Ramos (cell line): ENCODE measurements at regions not wholly inside any gene's neighbourhood (a gene's known extent, or its start where the extent isn't known, plus 50 kb on each side); places are given as distances from the start of the nearest gene placed in this dataset.
"Not testable (repeated sequence)": the region's sequence is repeated elsewhere in the genome, so short reads cannot be mapped to it uniquely, and the experiment has no call there.

Experiments used
- in situ Hi-C: fragments of 300-500 bp; cut with MboI; formaldehyde crosslinking; loops from one replicate; pipeline ENCODE4 v1.14.3; 2022; ENCODE audit warnings: low sequenced_read_pairs; ENCODE audit not compliant: unreplicated experiment

DNA sequence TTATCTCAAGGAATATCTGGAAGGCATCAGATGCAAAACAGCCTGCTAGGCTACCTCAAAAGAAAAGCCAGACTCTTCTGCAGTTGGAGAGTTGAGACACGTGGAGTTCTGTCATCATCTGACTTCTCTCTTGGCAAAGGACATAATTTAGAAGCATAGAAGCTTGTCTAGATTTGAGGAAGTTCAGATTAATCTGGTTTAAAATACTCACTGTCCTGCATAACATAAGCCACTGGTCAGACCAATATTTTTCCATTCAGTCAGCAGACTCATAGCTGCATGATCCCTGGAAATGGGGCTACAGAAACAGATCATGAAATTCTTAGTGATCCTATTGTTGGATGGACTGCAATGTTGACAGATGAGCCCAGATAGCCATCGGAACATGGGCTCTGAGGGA lies 349.0 kb downstream of the TXNL1 start:
- in situ Hi-C loops = no loop called here

DNA sequence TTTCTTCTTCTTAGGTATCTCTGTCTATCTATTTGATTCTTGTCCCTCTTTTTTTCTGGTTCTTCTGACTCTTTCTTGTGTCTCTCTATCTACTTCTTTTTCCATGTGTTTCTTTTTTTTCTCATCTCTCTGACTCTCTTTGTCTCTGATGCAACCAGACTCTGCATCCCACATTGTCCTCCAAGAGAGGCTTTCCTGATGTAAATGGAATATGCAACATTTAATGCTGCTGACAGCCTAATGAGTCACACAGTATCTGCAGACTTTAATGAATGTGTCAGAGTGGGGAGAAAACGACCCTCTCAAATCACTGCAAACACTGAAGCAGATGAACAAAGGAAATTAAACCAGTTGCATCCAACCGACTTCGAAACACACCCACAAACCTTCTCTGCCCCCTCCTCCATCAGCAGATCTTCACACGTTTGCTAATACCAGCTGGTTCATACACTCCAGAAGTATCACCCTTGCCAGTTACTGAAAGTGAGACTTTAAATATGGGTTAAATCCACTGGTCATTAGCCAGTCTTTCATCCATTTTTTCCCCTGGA lies 351.5 kb downstream of the TXNL1 start:
- in situ Hi-C loops = no loop called here

DNA sequence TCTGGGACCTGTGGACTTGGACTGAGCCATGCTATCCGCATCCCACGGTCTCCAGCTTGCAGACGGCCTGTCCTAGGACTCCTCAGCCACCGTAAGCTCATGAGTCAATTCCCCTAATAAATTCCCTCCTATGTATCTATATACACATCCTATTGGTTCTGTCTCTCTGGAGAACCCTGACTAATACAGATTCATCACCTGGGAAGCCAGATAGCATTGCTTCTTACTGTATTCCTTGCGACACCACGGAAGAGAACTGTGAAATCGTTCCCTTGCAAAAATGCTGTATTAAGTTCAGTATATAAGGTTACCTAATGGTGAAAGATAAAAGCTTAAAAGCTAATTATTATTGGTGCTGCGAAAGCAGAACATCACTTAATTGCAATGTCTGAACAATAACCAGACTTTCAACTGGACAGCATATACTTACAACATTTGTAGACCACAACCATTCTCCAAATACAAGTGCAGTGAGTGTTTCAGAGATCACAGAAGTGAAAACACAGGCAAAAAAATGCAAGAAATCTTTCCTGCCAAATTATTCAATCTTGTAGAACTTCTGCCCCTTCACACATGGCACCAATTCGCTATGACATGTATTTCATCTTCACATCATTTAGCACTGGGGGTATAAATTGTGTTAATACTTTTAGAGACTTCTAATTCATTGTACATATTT lies 352.9 kb downstream of the TXNL1 start:
- in situ Hi-C loops = no loop called here

DNA sequence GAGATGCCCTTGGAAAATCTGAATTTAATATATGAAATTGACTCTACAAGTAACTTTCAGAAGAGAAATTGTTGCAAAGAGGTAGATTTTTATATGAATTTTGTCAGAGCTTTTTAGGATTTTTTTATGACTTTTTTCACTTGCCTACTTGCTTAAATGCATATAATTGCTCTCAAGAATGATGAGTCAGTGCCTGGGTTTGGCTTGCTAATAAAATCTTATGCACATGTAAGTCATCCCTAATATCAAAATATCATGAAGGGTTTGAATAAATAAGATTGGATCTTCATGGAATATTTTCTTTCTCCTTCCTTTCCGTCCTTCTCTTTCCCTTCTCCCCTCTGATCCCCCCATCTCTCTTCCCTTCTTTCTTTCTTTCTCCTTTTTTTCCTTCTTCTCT lies 354.1 kb downstream of the TXNL1 start:
- in situ Hi-C loops = no loop called here

DNA sequence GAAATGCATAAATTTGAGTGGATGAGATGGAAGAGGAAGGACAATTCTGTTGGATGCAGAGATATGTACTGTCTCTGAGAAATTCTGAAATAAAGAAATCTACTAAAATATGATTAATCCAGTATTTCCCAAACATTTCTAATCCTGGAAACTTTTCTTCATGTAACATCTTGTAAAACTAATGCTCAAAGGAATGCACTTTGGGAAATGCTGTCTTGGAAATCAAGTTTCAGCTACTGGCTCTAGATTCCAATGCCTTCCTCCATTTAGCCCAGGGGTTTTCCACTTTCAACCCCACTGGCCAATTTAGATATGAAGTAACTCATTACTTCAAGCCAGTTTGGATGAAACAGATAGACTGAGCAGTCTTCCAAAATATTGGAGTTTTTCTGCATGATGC lies 355.1 kb downstream of the TXNL1 start:
- in situ Hi-C loops = no loop called here

DNA sequence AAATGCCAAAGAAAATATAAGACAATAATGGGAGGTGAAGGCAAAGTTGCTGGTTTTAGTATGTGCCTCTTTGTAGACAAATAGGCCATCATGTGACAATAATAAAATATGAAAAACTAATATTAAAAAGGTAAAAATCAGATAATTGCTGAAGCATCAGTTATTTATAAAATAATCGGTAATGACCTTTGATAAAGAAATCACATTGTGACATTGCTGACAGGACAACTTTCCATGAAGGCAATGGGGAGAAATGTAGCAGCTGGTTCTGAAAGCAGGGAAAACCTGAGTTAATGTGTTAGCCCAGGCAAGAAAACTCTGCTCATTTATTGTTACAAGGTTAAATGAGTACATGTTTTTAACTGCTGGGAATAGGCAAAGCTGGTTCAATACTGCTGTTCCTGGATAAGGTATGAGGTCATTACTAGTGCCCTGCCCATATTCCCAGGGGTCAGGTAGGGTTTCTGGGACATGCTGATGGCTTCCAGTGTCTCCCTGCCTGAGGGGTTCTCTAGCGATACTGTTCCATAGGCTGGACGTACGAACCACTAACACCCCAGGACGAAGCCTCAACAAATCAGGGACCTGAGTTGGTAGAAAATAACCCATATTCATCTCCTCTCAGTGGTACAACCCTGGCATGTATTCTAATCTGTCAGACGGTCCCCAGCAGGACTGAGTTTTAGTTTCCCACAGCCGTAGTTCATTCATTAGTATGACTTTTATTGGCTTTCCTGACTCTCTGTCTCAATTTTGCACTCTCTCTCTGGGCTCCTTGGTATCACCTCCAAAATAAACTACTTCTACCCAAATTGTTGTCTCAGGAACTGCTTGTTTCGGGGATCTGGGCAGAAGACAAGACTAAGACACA lies 355.9 kb downstream of the TXNL1 start:
- in situ Hi-C loops = no loop called here

DNA sequence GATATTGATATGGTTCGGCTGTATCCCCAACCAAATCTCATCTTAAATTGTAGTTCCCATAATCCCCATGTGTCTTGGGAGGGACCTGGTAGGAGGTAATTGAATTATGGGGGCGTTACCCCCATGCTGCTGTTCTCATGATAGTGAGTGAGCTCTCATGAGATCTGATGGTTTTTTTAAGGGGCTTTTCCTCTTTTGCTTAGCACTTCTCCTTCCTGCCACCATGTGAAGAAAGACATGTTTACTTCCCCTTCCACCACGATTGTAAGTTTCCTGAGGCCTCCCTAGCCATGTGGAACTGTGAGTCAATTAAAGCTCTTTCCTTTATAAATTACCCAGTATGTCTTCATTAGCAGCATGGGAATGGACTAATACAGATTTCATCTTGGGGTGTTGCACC lies 358.6 kb downstream of the TXNL1 start:
- in situ Hi-C loops = not testable (repeated sequence)

DNA sequence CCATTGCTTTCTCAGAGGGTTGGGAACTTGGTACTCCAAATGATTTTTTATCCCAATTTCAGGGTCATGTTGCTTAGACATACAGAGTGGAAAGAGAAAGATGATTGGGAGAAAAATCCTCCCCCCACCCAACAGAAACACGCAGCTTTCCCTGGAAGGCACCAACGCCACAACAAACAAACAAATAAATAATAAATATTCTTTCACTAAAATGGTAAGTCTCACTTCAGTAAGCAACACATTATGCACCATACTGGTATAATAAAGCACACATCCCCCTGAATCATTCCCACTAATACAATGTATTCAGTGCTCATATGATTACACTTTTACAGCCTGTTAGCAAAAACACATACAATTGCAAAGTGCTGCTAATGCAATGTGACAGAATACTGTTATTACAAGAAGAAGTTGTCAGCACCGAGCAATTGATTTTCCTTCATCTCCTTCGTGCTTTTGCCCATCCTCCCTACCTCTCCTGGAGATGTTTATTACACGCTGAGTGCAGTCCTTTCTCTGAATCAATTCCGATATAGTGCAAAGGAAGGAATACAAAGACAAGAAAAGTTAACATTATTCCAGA lies 359.9 kb downstream of the TXNL1 start:
- in situ Hi-C loops = no loop called here

DNA sequence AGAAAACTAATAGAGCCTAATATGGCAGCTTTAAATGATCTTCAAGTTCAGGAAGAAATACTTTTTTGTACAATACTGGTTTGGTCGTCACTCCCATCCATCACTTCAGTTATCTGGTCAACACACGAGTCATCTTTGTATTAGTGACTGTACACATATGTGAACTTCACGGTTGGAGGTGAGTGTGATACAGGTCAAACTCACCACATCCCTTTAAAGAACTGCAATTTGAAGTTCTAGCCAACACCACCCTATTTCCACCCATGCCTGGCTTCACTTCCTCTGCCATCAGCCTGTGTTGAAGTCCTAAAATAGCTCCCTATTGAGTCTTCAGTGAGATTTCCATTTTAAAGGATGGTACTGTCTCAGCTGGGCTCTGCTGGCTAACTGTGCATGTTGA lies 361.9 kb downstream of the TXNL1 start:
- in situ Hi-C loops = no loop called here

DNA sequence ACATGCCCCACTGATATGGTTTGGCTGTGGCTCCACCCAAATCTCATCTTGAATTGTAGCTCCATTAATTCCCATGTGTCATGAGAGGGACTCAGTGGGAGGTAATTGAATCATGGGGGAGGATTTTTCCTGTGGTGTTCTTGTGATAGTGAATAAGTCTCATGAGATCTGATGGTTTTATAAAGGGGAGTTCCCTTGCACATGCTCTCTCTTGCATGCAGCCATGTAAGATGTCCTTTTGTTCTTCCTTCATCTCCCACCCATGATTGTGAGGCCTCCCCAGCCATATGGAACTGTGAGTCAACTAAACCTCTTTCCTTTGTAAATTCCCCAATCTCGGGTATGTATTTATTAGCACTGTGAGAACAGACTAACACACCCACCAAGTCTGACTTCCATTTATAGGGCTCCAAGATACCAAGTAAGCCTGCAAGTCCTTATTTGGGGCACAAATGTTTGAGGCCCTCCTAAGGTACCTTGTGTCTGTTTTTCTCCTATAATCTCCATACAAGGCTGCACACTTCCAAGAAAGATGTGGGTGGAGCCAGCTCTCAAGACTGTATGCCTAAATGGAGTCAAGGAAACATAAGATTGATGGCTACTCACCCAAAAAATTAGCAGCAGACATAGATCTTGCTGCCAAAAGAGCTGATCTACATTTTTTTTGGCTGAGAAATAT lies 364.7 kb downstream of the TXNL1 start:
- in situ Hi-C loops = no loop called here

DNA sequence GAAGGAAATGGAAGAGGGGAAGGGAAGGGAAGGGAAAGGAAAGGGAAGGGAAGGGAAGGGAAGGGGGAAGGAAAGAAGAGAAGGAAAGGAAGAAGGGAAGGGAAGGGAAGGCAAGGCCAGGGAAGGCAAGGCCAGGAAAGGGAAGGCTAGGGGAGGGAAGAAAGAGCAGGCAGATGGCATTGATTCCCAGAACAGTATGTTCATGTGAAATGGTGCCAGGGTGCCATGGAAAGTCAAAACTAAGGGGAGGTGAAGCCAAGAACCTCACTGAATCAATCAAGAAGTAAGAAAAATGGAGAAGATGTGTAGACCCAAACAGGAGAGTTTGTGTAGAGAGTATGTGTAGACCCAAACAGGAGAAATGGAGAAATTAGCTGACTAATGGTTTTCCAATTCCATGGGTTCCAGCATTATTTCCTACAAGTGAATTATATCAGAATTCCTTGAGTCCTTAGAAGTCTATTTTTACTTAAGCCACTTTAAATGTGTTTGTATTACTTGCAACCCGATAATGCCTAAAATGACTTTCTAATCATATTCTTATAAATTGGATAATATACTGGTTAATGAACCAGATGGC lies 367.6 kb downstream of the TXNL1 start:
- in situ Hi-C loops = no loop called here

DNA sequence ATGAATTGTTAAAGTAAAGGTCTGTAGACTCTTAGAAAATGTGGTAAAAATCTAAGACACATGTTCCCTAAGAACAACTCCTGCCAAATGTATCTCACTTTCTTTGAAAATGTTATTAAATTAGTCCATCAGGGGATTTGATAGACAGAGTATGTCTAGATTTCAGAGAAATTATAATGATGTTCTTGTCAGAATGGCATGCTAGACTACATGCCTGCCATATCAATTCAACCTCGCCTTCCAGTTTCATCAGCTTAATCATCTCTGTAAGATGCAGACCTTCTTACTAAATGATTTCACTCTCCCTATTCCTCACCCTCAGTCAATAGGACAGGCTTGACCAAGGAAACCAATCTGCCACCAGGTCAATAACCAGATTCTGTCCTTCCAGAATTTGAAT lies 368.4 kb downstream of the TXNL1 start:
- in situ Hi-C loops = no loop called here

DNA sequence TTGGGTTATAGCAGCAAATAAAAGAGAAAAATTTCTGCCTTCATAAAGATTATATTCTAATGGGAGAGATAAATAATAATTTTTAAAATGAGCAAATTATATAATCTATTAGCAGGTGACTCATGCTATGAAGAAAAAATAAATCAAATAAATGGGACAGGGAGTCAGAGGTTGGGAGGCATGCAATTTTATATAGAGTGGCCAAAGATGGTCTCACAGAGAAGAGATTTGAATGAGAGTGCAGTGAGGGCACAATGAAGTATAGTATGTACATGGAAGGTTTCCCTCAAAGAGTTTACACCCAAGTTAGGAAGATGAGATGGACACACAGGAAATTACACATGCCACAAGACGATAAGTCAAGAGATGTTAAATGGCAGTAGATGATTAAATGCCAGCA lies 369.4 kb downstream of the TXNL1 start:
- in situ Hi-C loops = no loop called here

DNA sequence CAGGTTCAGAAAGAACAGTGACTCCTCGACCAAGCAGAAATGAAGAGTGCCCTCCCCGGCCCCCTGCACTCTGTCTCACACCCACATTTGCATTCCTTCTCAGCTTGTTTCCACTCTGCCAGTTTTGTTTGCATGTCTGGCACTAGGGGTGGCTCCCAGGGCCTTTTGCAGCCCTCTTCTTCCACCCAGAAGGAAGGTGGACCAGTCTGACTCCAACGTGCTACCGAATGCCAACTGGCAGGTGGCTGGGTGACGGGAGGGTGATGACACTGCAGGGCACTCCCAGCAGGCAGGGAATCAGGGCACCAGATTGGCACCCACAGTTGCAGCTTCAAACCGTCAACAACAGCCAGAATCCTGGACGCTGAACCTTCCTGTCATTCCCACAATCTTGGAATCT lies 371.1 kb downstream of the TXNL1 start:
- in situ Hi-C loops = no loop called here

DNA sequence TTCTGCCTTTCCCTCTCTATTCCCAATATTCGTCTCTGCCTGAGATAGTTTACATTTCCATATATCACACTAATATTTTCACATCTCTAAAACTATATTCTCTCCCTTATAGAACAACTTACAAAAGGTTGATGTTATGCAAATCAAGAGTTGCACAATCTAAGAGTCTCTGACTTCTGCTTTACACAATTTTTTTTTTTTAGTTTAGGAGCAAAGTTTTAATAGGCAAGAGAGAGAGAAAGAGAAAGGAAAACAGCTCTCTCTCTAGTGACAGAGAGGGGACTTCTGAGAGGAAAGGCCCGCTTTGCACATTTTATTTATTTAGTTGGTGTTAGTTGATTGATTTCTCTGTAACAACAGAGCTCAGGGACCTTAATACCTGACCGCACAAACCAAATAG lies 380.2 kb downstream of the TXNL1 start:
- in situ Hi-C loops = no loop called here

DNA sequence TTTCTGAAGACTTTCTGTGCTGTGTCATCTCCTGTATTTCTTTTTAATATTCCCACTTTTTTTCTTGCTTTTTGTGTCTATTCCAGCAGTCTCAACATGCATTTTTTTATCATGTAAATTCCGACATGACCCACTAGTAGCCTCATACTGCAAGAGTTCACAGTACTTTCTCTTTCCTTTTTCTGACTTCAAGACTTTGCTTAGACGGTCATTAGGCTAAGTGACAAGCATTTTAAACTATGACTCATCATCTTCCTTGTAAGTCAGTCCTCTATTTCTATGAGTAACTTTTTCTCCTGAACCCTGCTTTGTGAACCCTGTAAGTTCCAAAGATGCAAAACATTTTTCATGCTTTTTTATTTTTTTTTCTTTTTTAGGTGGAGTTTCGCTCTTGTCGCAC lies 381.2 kb downstream of the TXNL1 start:
- in situ Hi-C loops = no loop called here

DNA sequence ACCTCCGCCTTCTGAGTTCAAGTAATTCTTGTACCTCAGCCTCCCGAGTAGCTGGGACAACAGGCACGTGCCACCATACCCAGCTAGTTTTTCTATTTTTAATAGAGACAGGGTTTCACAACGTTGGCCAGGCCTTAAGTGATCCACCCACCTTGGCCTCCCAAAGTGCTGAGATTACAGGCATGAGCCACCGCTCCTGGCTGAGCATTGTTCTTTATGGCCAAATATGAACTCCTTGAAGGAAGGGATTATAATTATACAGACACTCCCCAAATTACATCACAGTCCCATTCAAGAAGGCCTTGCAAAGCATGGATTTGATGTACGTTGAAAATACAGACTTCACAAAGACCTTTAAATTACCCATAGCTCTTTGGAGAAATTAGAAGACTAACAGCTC lies 381.7 kb downstream of the TXNL1 start:
- in situ Hi-C loops = no loop called here

DNA sequence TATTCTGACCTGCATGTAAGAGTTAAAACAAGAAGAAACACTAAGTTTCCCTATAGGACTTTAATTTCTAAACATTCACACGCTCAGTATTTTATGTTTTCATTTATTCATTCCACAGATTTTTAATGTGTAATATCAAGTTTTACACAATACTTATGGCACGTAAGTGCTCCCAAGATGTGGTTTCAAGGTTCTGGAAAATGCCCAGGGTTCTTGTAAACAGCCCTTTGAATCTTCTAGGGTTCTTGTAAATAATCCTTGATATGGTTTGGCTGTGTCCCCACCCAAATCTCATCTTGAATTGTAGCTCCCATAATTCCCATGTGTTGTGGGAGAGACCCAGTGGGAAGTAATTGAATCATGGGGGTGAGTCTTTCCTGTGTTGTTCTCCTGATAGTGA lies 383.0 kb downstream of the TXNL1 start:
- in situ Hi-C loops = no loop called here

DNA sequence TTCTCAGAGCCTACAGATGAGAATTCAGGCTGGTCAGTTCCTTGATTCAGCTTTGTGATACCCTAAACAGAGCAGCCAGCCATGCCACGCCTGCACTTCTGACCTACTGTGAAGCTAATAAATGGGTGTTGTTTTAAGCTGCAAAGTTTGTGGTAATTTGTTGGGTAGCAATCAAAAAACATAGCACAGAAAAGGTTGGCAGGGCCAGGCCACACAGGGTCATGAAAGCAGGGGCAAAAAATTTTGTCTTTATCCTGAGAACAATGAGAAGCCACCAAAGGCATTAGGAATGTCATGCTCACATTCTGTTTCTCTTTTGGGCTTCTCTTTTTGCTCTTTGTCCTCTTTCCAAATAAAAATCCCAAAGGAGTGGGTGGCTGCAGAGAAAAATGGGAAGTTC lies 385.9 kb downstream of the TXNL1 start:
- in situ Hi-C loops = no loop called here

DNA sequence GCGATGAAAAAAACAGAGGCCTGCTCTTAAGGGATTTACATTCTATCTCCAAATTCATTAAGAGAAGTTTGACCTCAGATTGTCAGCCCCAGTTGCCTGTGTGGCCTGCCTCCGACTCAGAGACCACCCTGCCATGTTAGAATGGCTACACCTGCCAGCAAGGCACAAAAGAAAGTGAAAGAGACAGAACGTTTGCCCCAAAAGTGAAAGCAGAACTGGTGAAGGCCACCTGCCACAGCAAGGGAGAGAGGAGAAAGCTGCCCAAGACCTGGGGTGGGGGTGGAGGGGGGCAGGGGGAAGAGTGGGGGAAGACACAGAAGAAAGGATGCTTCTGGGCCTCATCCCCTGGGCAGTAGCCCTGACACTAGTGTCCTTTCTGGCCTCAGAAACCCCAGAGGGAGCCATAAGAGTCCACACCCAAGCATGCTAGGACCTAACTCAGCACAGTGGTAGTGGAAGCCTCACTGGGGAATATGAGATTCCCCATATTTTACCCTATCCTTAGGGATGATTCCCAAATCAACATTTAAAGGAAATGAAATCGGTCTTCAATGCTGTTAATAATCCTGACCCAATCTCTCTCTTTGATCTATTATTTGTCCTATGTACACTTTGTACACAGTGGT lies 389.7 kb downstream of the TXNL1 start:
- in situ Hi-C loops = no loop called here
